VCaP (cell line): ENCODE measurements at regions not wholly inside any gene's neighbourhood (a gene's known extent, or its start where the extent isn't known, plus 50 kb on each side); places are given as distances from the start of the nearest gene placed in this dataset.

ENCODE experiments used
- H3K27ac ChIP-seq: fragments of 450-650 bp; 2 replicates; pipeline ENCODE4 v1.5.1; 2017
- TF ChIP-seq, protein P1 (sequence below): fragments of 450-650 bp; conservative IDR thresholded peaks from 2 replicates; pipeline ENCODE4 v1.5.1; 2017; ENCODE audit warnings: mild to moderate bottlenecking, moderate library complexity

DNA sequence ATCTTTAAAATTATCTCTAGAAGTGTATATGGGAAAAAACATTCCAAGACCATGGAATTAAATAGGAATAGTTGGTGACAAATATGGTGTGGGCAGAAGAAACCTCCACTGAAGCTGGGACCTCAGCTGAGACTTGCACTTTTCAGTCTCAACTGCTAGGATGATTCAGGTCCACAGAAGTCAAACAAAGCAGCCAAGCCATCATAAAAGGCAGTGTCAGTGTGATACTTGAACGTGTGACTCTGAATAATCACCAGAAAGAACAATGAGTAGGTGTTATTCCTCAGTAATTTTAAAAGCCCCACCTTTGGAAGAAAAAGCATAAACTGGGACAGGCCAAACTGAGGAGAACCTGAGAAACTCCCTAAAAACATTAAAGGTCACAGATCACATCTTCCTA, 90.7 kb downstream of the ZNF281 start:
- no peak overlapping the region for H3K27ac ChIP-seq
- TF ChIP-seq, protein P1, sequence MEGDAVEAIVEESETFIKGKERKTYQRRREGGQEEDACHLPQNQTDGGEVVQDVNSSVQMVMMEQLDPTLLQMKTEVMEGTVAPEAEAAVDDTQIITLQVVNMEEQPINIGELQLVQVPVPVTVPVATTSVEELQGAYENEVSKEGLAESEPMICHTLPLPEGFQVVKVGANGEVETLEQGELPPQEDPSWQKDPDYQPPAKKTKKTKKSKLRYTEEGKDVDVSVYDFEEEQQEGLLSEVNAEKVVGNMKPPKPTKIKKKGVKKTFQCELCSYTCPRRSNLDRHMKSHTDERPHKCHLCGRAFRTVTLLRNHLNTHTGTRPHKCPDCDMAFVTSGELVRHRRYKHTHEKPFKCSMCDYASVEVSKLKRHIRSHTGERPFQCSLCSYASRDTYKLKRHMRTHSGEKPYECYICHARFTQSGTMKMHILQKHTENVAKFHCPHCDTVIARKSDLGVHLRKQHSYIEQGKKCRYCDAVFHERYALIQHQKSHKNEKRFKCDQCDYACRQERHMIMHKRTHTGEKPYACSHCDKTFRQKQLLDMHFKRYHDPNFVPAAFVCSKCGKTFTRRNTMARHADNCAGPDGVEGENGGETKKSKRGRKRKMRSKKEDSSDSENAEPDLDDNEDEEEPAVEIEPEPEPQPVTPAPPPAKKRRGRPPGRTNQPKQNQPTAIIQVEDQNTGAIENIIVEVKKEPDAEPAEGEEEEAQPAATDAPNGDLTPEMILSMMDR = no peak

DNA sequence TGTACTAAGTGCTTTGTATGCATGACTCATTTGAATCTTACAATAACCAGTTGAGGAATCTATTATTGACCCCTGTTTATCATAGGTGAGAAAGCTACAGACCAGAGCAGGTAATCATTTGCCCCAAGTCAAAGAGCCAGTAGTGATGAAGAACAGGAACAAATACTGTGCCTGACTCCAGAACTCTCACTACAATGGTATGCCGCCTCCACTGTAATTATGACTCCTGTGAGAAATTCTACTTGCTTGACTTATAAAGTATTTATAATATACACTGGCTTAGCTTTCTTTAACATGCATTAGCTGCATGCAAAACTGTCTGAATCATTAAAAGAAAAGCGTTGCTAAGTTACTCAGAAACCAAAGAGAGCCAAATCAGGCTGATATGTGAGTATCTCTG, 92.6 kb downstream of the ZNF281 start:
- H3K27ac ChIP-seq = no peak overlapping the region
- TF ChIP-seq, protein P1 = no peak

DNA sequence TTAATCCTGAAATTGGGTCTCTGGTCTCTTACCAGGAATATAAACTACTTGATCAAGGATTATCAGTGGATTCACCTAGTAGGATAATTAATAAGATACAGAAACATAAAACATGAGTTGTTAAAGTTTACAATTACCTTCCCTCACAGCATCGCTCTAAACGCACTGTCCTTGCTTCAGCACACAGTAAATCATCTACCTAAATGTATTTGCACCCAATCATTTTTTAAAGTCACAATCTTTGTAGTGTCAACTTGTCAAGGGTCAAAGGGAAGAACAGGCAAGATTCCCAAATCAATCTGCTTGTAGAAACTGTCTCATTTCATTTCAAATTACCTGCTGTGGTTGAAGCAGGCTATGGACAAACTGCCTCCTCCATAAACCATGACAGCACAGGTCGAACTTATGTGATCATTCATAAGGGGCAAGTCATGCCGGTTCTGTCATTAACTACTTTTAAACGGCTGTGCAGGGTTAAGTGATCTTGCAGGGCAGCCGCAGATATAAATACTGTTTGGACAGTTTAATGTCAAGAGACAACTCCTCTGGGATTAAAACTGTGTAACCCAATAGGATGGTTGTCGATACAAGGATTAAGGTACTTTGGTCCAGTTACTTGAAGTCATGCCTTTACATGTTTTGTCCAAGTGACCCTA, 93.6 kb downstream of the ZNF281 start:
- TF ChIP-seq, protein P1 = no peak
- no peak overlapping the region for H3K27ac ChIP-seq

DNA sequence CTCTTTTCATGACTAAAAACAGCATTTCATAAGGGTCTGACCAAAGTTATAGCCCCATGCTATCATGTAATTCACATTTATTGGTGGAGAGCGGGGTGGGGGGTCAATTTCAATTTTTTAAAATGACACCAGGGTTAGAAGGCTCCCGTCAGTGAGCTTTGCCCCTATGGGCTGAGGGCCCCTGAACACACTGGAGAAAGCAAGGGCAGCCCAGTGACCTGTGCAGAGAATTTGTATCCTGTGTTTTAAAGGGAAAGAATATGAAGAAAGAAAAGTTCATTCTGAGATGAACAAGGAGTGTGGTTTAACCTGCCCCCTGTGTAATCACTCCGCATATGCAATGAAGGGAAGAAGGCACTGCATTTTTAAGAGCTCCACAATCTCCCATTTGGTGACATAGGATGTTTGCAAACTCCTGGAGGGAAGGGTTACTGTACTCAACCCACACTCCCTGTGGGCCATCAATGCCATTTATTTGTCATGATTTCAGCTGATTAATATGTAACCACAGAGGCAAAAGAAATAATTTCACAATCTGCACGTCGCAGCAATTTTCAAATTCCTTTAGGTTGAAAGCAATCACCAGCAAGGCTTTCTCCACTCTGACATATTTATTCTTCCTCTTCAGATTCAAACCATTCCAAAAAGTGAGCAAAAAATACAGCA, 95.6 kb downstream of the ZNF281 start:
- TF ChIP-seq, protein P1 = no peak
- no peak overlapping the region for H3K27ac ChIP-seq

DNA sequence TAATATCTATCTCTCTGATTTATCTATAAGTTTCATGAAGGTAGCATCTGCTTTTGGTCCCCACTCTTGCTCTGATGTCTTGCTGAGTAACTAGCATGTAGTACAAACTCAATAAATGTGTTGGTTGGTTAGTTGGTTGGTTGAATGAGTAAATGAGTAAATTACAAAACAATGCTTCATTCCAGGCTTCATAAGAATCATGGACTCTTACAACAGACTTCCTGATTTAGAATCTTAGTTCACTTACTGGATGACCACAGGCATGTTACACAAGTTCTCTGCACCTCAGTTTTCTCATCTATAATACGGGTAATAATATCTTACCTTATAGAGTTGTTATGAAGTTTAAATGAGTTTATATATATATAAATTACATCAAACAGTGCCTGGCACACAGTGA, 98.6 kb downstream of the ZNF281 start:
- H3K27ac ChIP-seq = no peak overlapping the region
- TF ChIP-seq, protein P1 = no peak

DNA sequence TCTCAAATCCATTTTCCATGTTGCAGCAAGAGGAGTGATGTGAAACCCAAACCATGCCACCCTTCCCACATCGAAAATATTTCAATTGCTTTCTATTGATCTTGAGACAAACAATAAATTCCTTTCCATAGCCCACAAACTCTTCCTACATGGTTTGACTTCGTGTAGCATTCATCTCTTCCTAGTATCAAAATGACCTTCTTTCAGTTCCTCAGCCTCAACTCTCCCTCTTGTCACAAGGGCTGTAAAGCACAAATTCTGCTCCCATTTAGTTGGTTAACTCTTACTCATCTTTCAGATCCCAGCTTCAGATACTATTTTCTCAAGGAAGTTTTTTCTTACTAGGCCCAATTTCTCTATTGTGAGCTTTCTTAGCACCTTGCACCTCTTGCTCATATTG, 99.0 kb downstream of the ZNF281 start:
- TF ChIP-seq, protein P1 = no peak
- no peak overlapping the region for H3K27ac ChIP-seq

DNA sequence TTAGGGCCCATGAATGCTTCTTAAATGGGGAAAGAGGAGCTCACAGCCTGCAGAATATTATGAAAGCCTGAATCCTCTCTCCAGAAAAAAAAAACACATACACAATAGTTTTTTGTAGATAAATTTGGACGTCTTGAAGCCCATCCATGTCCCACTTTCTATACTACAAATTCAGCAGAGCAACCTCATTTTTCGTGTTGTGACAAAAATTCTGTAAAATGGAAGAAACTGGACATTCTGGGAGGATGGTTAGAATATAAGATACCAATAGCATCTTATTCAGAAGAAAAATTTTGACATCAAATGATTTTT, 102.1 kb downstream of the ZNF281 start:
- TF ChIP-seq, protein P1 = peak; percentile 15
- H3K27ac ChIP-seq = no peak overlapping the region
